GM12891 (cell line): ENCODE measurements at regions not wholly inside any gene's neighbourhood (a gene's known extent, or its start where the extent isn't known, plus 50 kb on each side); places are given as distances from the start of the nearest gene placed in this dataset.

ENCODE experiments used
- POLR2A ChIP-seq: IDR thresholded peaks from 2 replicates; pipeline ENCODE4 v1.6.1; 2011; ENCODE audit warnings: low read depth, low read length, control low read depth
- POLR2AphosphoS5 ChIP-seq: IDR thresholded peaks from 2 replicates; pipeline ENCODE4 v1.6.1; 2011; ENCODE audit warnings: low read depth, low read length, control low read depth
- TAF1 ChIP-seq: IDR thresholded peaks from 2 replicates; pipeline ENCODE4 v1.6.1; 2011; ENCODE audit warnings: low read depth, low read length, control low read depth

DNA sequence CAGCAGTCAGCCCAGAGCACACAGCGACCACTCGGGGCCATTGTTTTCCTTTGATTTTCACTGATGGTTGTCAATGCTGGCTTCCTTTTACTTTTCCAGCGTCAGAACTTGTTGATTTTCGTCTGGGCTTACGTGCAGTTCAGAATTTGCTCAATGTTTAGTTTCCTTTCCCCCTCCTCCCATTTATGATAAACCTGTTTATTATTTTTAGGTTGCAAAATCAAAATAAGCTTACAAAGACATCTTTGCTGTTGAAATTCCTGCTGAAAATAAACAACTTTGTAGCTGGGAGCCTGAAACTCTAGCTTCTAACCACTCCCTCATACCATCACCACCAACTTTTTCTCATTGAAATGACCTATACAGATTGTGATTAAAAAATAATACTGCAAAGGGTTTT, 83.1 kb upstream of the LYZL1 start:
- TF ChIP-seq POLR2A (no peak), POLR2AphosphoS5 (no peak), TAF1 (no peak)
